Upper lobe of left lung (tissue), 6 donors: ENCODE measurements at regions not wholly inside any gene's neighbourhood (a gene's known extent, or its start where the extent isn't known, plus 50 kb on each side); places are given as distances from the start of the nearest gene placed in this dataset.
"Not testable (repeated sequence)": the region's sequence is repeated elsewhere in the genome, so short reads cannot be mapped to it uniquely, and the experiment has no call there.

Experiments used
- ATAC-seq, 2 donors: fragments of 200-7000 bp; cut with Tn5 transposase; one replicate each; pipeline ENCODE4 v1.9.1; 2022; ENCODE audit warnings: mild to moderate bottlenecking in 2 of 2, moderate library complexity in 2 of 2; ENCODE audit not compliant: low FRiP score in 2 of 2
- DNase-seq, 2 donors: peaks; one replicate each; pipeline ENCODE4 v3.0.0-alpha.2; 2019 to 2020
- H3K27ac ChIP-seq, 4 donors: fragments of 200-600 bp; sonication (generic); one replicate each; pipeline ENCODE4 v1.5.1; 2016 to 2019
- H3K27me3 ChIP-seq, 4 donors: fragments of 200-600 bp; sonication (generic); one replicate each; pipeline ENCODE4 v1.5.1; 2017 to 2019
- H3K36me3 ChIP-seq, 4 donors: fragments of 200-600 bp; sonication (generic); one replicate each; pipeline ENCODE4 v1.5.1; 2016 to 2019
- H3K4me1 ChIP-seq, 4 donors: fragments of 200-600 bp; sonication (generic); one replicate each; pipeline ENCODE4 v1.5.1; 2018 to 2019
- H3K4me3 ChIP-seq, 4 donors: fragments of 200-600 bp; sonication (generic); one replicate each; pipeline ENCODE4 v1.5.1; 2017 to 2019; ENCODE audit warnings: mild to moderate bottlenecking in 2 of 4, moderate library complexity in 1 of 4
- H3K9me3 ChIP-seq, 4 donors: fragments of 200-600 bp; sonication (generic); one replicate each; pipeline ENCODE4 v1.5.1; 2018 to 2019
- CTCF ChIP-seq, 6 experiments: fragments of 450-650 bp in 4 of 6; fragments of 200-600 bp in 2 of 6; sonication (generic) in 2 of 6; IDR thresholded peaks; one replicate each; pipeline ENCODE4 v1.5.1; 2016 to 2019; ENCODE audit warnings: antibody characterized with exemption in 6 of 6
- EP300 ChIP-seq, 4 donors: sonication (generic); formaldehyde crosslinking; IDR thresholded peaks; one replicate each; pipeline ENCODE4 v1.5.1; 2017; ENCODE audit warnings: antibody characterized with exemption in 4 of 4, control low read depth in 2 of 4
- POLR2A ChIP-seq, 4 donors: fragments of 450-650 bp; IDR thresholded peaks; one replicate each; pipeline ENCODE4 v1.5.1; 2016 to 2017; ENCODE audit warnings: antibody characterized with exemption in 4 of 4, mild to moderate bottlenecking in 2 of 4
- POLR2AphosphoS5 ChIP-seq, 2 donors: sonication (generic); formaldehyde crosslinking; IDR thresholded peaks; one replicate each; pipeline ENCODE4 v1.5.1; 2017; ENCODE audit warnings: antibody characterized with exemption in 2 of 2
- WGBS, 2 donors: methylation state at CpG; one replicate each; pipeline ENCODE4 v1.1.5; 2017 to 2018; 5-methylcytosine and 5-hydroxymethylcytosine counted together
- donor health status: DM: no; HTN: no; CAD: no; lungs with moderate emphysema.
- donor health status: DM: no; HTN: yes; CAD: no; lungs with severe emphysema.

- H3K36me3 ChIP-seq, result no peaks in the 10 kb centered on the region
Observed at GRCh38 chr1:234763367-234763766, 153.4 kb upstream of the IRF2BP2 start.

GRCh38 chr1:234762127-234762526 lies 152.1 kb upstream of the IRF2BP2 start:
- ATAC-seq, H3K9me3 ChIP-seq, H3K4me3 ChIP-seq, H3K36me3 ChIP-seq, H3K27me3 ChIP-seq, DNase-seq, H3K27ac ChIP-seq: not testable (repeated sequence)
- 95 to 97% methylated on average over 5 of the region's 5 CpGs for WGBS, 2 donors
- H3K4me1 ChIP-seq, result peaks cover 3 to 24% (median 18%) of the 10 kb centered on the region in 4 donors

More at GRCh38 chr1:234763367-234763766, 153.4 kb upstream of the IRF2BP2 start:
- TF ChIP-seq POLR2A (IDR thresholded peaks at IDR 0.05) (no peak), EP300 (IDR thresholded peaks at IDR 0.05) (no peak), CTCF (IDR thresholded peaks at IDR 0.05) (no peak), POLR2AphosphoS5 (IDR thresholded peaks at IDR 0.05) (no peak)
- H3K4me3 ChIP-seq, result no peak overlapping the region
- H3K27ac ChIP-seq, result no peak overlapping the region
- peaks cover 3 to 24% (median 18%) of the 10 kb centered on the region in 4 donors for H3K4me1 ChIP-seq
- WGBS, 2 donors, result 68 to 84% methylated on average over 5 of the region's 5 CpGs
- DNase-seq, result no peak
- no peaks in the 10 kb centered on the region for H3K9me3 ChIP-seq
- H3K27me3 ChIP-seq, result no peaks in the 10 kb centered on the region
- no peak for ATAC-seq

GRCh38 chr1:234760303-234760723 lies 150.3 kb upstream of the IRF2BP2 start:
- peaks cover 9 to 32% (median 23%) of the 10 kb centered on the region in 4 donors for H3K4me1 ChIP-seq
- peak in 1 of 2 donors; percentile 30 for ATAC-seq
- 48 to 71% methylated on average over 6 of the region's 6 CpGs for WGBS, 2 donors
- no peaks in the 10 kb centered on the region for H3K27me3 ChIP-seq
- no peaks in the 10 kb centered on the region for H3K9me3 ChIP-seq
- no peak overlapping the region for H3K4me3 ChIP-seq
- no peak for DNase-seq
- H3K27ac ChIP-seq, result peak overlapping the region in 2 of 4 donors; percentile 39 to 65
- TF ChIP-seq CTCF (IDR thresholded peaks at IDR 0.05) (no peak), POLR2AphosphoS5 (IDR thresholded peaks at IDR 0.05) (peak in 1 of 2 donors; percentile 50), POLR2A (IDR thresholded peaks at IDR 0.05) (no peak), EP300 (IDR thresholded peaks at IDR 0.05) (peak in 1 of 4 donors; percentile 6)
- H3K36me3 ChIP-seq, result no peaks in the 10 kb centered on the region

- ATAC-seq, result no peak
- no peaks in the 10 kb centered on the region for H3K9me3 ChIP-seq
- no peak for DNase-seq
- H3K27me3 ChIP-seq, result no peaks in the 10 kb centered on the region
- H3K27ac ChIP-seq, result peak overlapping the region in 2 of 4 donors; percentile 39 to 65
- H3K4me3 ChIP-seq, result no peak overlapping the region
- TF ChIP-seq POLR2A (IDR thresholded peaks at IDR 0.05), result no peak
- no peak for TF ChIP-seq POLR2AphosphoS5 (IDR thresholded peaks at IDR 0.05)
- TF ChIP-seq EP300 (IDR thresholded peaks at IDR 0.05), result no peak
- TF ChIP-seq CTCF (IDR thresholded peaks at IDR 0.05), result no peak
- WGBS, 2 donors, result 89 to 97% methylated on average over 11 of the region's 11 CpGs
- H3K36me3 ChIP-seq, result no peaks in the 10 kb centered on the region
- H3K4me1 ChIP-seq, result peaks cover 12 to 36% (median 25%) of the 10 kb centered on the region in 4 donors
Observed at GRCh38 chr1:234759888-234760287, 149.9 kb upstream of the IRF2BP2 start.

- TF ChIP-seq POLR2A (IDR thresholded peaks at IDR 0.05) (no peak), POLR2AphosphoS5 (IDR thresholded peaks at IDR 0.05) (peak in 1 of 2 donors; percentile 37), CTCF (IDR thresholded peaks at IDR 0.05) (no peak), EP300 (IDR thresholded peaks at IDR 0.05) (peak in 1 of 4 donors; percentile 36)
- Histone ChIP-seq H3K9me3 (no peaks in the 10 kb centered on the region), H3K4me3 (no peak overlapping the region), H3K27ac (no peak overlapping the region), H3K36me3 (no peaks in the 10 kb centered on the region), H3K27me3 (no peaks in the 10 kb centered on the region), H3K4me1 (peaks cover 12 to 36% (median 25%) of the 10 kb centered on the region in 4 donors)
- ATAC-seq (no peak), DNase-seq (no peak)
- WGBS, 2 donors, result 70% methylated on average over 11 of the region's 11 CpGs
Observed at GRCh38 chr1:234758851-234759250, 148.9 kb upstream of the IRF2BP2 start.
